Ishikawa (cell line): ENCODE measurements at regions not wholly inside any gene's neighbourhood (a gene's known extent, or its start where the extent isn't known, plus 50 kb on each side); places are given as distances from the start of the nearest gene placed in this dataset.

Source experiments
- CEBPB ChIP-seq: IDR thresholded peaks from 2 replicates; pipeline ENCODE4 v1.6.1; 2012
- CREB1 ChIP-seq: IDR thresholded peaks from 2 replicates; pipeline ENCODE4 v1.6.1; 2012; ENCODE audit warnings: low read depth
- EGR1 ChIP-seq: IDR thresholded peaks from 2 replicates; pipeline ENCODE4 v1.6.1; 2012
- EP300 ChIP-seq: IDR thresholded peaks from 2 replicates; pipeline ENCODE4 v1.6.1; 2012; ENCODE audit warnings: borderline replicate concordance
- FOXM1 ChIP-seq: IDR thresholded peaks from 2 replicates; pipeline ENCODE4 v1.6.1; 2012; ENCODE audit warnings: low read depth, borderline replicate concordance
- MAX ChIP-seq: IDR thresholded peaks from 2 replicates; pipeline ENCODE4 v1.6.1; 2012
- RAD21 ChIP-seq: IDR thresholded peaks from 2 replicates; pipeline ENCODE4 v1.6.1; 2012; ENCODE audit warnings: low read depth
- TAF1 ChIP-seq: IDR thresholded peaks from 2 replicates; pipeline ENCODE4 v1.6.1; 2012; ENCODE audit warnings: low read depth, mild to moderate bottlenecking
- TEAD4 ChIP-seq: IDR thresholded peaks from 2 replicates; pipeline ENCODE4 v1.6.1; 2012
- YY1 ChIP-seq: IDR thresholded peaks from 2 replicates; pipeline ENCODE4 v1.6.1; 2012; ENCODE audit warnings: low read depth
- TF ChIP-seq, protein P1 (sequence below): IDR thresholded peaks from 2 replicates; pipeline ENCODE4 v1.6.1; 2012
- TF ChIP-seq, protein P2 (sequence below): IDR thresholded peaks from 2 replicates; pipeline ENCODE4 v1.6.1; 2012; ENCODE audit warnings: low read depth, mild to moderate bottlenecking

- no peak for TF ChIP-seq RAD21
- TF ChIP-seq TEAD4 = no peak
- TF ChIP-seq, protein P1, sequence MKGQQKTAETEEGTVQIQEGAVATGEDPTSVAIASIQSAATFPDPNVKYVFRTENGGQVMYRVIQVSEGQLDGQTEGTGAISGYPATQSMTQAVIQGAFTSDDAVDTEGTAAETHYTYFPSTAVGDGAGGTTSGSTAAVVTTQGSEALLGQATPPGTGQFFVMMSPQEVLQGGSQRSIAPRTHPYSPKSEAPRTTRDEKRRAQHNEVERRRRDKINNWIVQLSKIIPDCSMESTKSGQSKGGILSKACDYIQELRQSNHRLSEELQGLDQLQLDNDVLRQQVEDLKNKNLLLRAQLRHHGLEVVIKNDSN = no peak
- TF ChIP-seq, protein P2, sequence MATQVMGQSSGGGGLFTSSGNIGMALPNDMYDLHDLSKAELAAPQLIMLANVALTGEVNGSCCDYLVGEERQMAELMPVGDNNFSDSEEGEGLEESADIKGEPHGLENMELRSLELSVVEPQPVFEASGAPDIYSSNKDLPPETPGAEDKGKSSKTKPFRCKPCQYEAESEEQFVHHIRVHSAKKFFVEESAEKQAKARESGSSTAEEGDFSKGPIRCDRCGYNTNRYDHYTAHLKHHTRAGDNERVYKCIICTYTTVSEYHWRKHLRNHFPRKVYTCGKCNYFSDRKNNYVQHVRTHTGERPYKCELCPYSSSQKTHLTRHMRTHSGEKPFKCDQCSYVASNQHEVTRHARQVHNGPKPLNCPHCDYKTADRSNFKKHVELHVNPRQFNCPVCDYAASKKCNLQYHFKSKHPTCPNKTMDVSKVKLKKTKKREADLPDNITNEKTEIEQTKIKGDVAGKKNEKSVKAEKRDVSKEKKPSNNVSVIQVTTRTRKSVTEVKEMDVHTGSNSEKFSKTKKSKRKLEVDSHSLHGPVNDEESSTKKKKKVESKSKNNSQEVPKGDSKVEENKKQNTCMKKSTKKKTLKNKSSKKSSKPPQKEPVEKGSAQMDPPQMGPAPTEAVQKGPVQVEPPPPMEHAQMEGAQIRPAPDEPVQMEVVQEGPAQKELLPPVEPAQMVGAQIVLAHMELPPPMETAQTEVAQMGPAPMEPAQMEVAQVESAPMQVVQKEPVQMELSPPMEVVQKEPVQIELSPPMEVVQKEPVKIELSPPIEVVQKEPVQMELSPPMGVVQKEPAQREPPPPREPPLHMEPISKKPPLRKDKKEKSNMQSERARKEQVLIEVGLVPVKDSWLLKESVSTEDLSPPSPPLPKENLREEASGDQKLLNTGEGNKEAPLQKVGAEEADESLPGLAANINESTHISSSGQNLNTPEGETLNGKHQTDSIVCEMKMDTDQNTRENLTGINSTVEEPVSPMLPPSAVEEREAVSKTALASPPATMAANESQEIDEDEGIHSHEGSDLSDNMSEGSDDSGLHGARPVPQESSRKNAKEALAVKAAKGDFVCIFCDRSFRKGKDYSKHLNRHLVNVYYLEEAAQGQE = no peak
- no peak for TF ChIP-seq FOXM1
- TF ChIP-seq MAX = no peak
- TF ChIP-seq CEBPB = no peak
- no peak for TF ChIP-seq EGR1
- TF ChIP-seq YY1 = no peak
- no peak for TF ChIP-seq TAF1
- no peak for TF ChIP-seq CREB1
- no peak for TF ChIP-seq EP300
Measured at GRCh38 chr14:101687756-101688546, 73.6 kb upstream of the PPP2R5C start.
